ENCODE measurements at regions not wholly inside any gene's neighbourhood (a gene's known extent, or its start where the extent isn't known, plus 50 kb on each side); places are given as distances from the start of the nearest gene placed in this dataset.

DNA sequence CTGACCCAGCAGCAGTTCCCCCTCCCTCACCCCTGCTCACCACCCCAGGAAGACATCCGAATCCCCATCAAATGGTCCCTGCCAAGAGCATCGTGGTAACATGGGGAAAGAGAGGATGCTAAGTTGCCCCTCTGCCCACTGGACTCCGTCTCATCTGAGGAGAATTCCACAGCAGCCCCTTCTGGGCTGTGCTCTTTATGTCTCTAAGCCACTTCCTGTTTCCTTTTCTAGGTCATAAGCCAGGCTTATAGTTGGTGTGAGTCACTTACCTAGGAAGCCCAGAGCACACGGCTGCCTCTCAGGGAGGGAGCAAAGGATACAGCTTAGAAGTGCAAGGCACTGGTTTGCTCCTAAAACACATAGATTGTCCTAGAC is 76.0 kb downstream of the VCPKMT start (continued):
- TF ChIP-seq SAP30 (IDR thresholded peaks at IDR 0.05; ENCODE audit: insufficient read depth, insufficient replicate concordance, low read length) (no peak), JUND (IDR thresholded peaks at IDR 0.05; ENCODE audit: low read length) (no peak), KDM1A (IDR thresholded peaks at IDR 0.05; ENCODE audit: borderline replicate concordance, low read length) (no peak)

All from H1 (cell line).